Stimulated activated CD4-positive, alpha-beta T cell treated with anti-CD3 and anti-CD28 coated beads, TNF-alpha, amount 100 ng/mL, for 24 hours (primary cell): ENCODE measurements at regions not wholly inside any gene's neighbourhood (a gene's known extent, or its start where the extent isn't known, plus 50 kb on each side); places are given as distances from the start of the nearest gene placed in this dataset.
"Not testable (repeated sequence)": the region's sequence is repeated elsewhere in the genome, so short reads cannot be mapped to it uniquely, and the experiment has no call there.

Experiments used
- DNase-seq, 3 experiments: peaks; one replicate each; pipeline ENCODE4 v3.0.0-alpha.2; 2020; ENCODE audit warnings: low read depth in 3 of 3

DNA sequence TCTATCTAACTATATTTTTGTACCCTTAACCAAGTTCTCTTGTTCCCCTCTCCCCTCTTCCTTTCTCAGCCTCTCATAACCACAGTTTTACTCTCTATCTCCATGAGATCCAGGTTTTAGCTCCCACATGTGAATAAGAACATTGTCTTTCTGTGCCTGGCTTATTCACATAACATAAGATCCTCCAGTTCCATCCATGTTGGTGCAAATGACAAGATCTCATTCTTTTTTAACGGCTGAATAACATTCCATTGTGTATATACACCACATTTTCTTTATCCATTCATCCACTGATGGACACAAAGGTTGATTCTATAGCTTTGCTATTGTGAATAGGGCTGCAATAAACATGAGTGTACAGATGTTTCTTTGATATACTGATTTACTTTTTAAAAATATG lies 83.9 kb upstream of the TMEM178A start:
- no peak for DNase-seq

DNA sequence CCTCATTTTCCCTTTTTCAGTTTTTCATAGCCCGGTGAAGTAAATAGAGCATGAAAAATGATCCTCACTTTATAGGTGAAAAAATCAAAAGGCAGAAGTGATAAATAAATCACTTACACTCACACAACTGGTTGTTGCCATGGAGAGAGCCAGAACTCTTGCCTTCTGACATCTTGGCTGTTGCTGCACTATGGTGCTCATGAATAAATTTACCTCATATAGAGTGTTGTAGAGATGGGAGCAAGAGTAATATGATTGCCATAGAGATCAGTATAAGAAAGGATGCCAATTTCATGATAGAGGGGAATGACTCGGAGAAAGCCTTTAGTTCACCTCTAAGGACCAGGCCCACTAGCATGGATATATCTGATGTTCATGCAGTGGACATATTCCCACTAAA lies 82.5 kb upstream of the TMEM178A start:
- no peak for DNase-seq

GRCh38 chr2:39583781-39584180 lies 81.9 kb upstream of the TMEM178A start:
- no peak for DNase-seq

DNA sequence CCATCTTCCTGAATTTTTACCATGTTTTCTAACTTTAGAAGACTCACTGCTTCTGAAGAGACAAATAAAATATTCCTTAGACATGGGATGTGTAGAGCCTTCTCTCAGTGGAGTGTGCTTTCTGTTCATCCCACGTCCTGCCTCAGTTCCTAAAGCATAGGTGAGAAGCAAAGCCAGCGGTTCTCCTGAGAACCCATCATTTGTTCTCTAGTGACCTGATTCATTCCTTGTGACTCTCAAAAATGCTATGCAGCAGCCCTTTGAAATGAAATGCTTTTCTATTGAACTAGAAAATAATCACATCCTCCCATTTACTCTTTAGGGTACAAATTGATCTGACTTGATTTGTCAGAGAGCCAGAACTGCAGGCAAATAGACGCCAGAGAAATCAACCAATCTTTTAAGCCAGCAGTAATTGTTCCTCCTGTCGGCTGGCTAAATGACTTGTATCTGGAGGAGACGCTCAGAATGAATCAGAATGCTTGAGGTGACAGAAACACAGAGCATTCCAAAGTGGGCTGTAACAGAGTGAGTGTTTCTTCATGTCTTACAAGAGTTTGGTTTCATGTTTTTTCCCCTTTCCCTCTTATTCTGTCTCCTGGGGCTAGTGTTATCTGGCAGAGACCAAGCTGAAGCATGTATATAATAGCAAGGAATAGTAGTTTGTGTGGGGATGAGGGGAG lies 81.3 kb upstream of the TMEM178A start:
- DNase-seq, result no peak

- not testable (repeated sequence) for DNase-seq
These were observed 80.2 kb upstream of the TMEM178A start for GRCh38 chr2:39585531-39585930.

DNA sequence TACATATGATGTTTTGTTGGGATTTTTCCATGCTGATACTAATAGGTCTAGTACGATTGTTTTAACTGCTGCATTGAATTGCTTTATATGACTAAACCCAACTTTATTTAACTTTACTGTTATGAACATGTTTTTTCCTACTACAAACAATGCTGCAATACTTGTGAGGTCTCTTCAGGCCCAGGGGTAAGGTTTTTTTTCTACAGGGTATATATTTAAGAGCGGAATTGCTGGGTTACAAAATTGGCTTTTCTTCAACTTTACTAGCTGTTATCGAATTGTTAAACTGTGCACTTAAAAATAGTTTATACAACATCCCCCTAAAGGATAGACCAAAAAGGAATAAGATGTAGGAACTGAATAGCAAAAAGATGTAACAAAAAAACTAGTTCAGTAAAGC lies 78.5 kb upstream of the TMEM178A start:
- no peak for DNase-seq

DNA sequence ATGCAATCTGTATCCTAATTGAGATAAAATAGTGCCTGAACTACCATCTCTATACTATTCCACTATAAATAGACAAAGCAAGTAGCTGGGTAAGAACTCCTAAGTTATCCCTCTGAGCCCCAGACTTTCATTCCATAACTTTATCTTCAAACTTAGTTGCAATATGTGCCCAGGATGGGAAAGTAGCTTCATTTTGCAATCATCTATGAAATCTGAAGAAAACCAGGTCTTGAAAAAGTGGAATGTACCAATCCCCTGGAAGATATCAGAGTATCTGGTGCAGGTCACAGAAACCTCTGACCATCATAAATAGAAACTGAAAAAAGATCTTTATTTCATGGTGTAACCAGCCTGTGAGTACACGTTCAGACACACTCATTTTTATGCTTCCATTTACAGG lies 78.1 kb upstream of the TMEM178A start:
- no peak for DNase-seq

DNA sequence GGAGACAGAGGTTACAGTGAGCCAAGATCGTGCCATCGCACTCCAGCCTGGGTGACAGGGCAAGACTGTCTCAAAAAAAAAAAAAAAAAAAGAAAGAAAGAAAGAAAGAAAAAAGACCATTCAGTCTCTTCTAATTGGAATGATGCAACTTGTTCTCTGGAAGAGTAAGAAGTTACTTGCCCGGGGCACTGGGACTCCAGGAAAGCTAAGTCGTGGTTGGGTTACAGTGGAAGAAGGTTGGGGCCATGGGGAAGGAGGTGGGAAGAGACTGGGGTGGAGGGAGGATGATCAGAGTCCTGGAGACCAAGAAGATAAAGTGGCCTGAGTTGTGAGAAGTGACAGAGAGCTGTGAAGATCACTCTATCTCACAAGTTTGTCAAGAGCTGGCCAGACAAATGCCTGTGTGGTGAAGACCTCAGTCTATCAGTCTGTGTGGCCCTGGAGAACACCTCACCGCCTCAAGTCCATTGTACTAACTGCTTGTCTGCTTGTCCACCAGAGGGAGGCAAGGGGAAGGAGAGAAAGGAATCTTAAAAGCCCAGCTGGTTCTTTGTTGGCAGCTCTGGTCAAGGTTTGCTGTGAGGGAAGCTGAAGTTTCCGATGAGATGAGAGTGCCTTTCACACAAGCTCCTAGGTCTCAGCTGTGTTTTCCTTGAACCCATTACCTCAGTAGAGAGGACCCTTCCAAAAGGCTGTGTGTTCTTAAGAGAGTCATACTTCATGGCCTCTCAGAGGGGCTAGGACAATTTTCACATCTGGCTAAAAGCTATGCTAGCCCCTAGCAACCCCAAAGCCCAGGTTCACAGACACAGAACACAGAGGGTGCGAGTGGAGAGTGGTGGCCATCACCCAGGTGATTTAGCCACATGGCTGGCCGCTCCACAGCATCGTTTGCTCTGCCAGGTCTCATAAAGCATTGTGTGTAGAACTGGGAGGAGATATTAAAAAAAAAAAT lies 72.0 kb upstream of the TMEM178A start:
- no peak for DNase-seq

DNA sequence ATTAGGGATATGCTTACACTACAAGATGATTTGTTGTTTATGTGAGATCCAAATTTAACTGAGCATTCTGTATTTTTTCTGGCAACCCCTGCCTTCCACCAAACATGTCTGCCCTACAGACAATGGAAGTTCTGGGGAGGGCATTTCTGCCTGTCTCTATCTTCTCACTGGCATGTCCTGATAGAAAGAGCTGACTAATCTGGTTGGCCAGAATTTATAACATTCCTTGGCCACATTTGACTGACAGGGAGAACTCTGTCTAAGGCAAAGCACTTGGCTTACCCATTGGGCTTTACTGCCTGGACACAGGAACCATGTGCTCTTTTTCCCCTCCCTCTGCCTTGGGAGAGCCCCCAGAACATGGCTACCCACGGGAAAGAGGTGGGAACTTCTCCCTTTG lies 70.6 kb upstream of the TMEM178A start:
- no peak for DNase-seq

- DNase-seq, result no peak
These were observed 68.4 kb upstream of the TMEM178A start for GRCh38 chr2:39597314-39597713.

GRCh38 chr2:39602616-39603015 lies 63.1 kb upstream of the TMEM178A start:
- DNase-seq, result no peak

DNA sequence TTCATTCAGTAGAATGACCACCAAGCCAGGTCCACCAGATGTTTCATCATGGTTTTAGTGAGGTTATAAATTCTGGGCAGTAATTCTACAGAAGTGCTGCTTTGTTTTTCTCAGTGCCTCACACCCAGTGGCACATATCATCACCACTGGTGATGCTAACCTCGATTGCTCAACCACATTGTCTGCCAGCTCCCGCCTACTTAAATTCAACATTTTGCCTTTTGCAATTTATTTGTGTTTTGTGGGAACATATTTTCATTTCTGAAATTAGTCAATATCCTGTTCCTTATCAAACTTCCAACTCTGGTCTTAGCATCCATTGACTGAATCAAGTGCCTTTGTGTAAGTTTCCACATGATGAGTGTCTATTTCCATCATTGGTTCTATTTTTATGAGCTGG lies 62.3 kb upstream of the TMEM178A start:
- no peak for DNase-seq

GRCh38 chr2:39604866-39605265 lies 60.9 kb upstream of the TMEM178A start:
- DNase-seq, result no peak

DNA sequence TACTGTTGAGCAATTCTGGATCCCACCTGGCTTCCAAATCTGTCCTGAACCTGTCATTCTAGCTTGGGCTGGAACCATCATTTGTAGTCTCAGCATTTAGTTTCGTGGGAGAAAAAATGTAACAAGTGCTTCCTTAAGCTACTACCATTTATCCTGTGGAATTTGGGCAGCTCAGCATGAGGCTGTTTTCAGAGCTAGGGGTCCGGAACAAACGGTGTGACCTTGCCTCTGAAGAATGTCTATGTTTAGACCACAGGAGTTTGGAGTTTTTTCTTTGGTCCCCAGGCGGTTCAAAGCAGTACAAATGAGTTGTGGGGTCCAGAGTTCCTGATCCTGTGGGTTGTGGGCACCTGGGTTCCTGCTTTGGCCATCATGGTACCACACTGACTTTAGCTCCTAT lies 59.1 kb upstream of the TMEM178A start:
- no peak for DNase-seq

GRCh38 chr2:39607538-39608262 lies 58.0 kb upstream of the TMEM178A start:
- no peak for DNase-seq

- no peak for DNase-seq
These were observed 57.5 kb upstream of the TMEM178A start for GRCh38 chr2:39608263-39608575.

DNA sequence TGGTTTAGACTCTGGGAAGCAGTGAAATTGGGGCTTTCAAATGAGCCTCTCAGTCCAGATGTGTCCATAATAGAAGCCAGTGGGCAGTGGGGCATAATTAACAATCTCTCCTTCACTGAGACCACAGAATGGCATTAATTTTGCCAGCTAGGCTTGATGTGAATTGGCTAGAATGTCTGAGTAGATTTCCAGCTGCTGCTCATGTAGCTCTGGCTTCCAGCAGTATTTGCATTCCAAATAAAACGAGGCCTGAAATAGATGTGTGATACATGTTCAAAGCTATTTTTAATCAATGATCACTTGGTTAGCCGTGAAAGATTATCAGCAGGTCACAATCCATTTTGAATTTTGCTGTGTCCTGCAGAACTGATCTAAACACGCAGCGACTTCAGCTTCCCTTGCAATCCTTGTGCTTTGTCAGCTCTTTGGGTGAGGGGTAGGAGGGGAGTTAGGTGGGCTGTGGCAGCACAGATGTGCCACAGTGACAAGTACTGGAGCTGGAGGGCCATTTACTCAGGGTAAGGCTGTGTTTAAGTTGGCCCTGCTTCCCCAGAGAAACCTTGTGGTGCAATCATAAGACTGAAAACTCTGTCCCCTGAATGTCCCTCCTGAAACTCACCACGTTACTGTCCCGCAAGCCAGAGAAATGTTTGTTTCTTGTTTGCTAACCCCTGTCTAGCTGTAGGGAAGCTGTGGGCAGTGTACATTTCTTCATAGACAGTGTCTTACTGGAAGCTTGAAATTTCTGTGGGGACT lies 56.9 kb upstream of the TMEM178A start:
- DNase-seq, result no peak

GRCh38 chr2:39609917-39610316 lies 55.8 kb upstream of the TMEM178A start:
- no peak for DNase-seq

DNA sequence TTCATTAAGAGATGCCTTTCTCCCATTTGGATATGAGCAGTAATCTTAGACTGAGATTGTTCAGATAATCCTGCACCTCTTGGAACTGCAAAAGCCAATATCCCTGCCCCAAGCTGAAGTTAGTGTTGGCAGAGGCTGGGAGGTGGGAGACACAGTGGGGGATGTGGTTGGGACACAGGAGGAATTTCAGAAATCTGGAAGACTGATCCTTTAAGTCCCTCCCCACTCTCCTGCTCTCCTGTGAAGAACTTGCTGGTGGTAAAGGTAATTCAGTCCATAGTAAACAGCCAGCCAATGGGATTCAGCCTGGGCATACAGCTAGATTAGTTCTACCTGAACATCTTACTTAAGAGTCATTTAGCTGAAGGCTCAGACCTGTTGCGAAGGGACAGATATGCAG lies 50.0 kb upstream of the TMEM178A start:
- no peak for DNase-seq
